Neural progenitor cell (in vitro differentiated cells): ENCODE measurements at regions not wholly inside any gene's neighbourhood (a gene's known extent, or its start where the extent isn't known, plus 50 kb on each side); places are given as distances from the start of the nearest gene placed in this dataset.
A peak's percentile ranks its signal among the peaks of the same experiment; 100 is the strongest.

Experiments used
- DNase-seq: peaks from one replicate; pipeline ENCODE4 v3.0.0-alpha.2; 2016; ENCODE audit warnings: low spot score
- H2AFZ ChIP-seq: fragments of 200-600 bp; sonication (generic); replicated peaks from 2 replicates; pipeline ENCODE4 v1.6.1; 2016; ENCODE audit warnings: antibody characterized with exemption
- H3F3A ChIP-seq: fragments of 200-600 bp; sonication (generic); 2 replicates; pipeline ENCODE4 v1.6.1; 2016; ENCODE audit warnings: antibody characterized with exemption, low read depth
- H3K27ac ChIP-seq: fragments of 200-600 bp; sonication (generic); 2 replicates; pipeline ENCODE4 v1.5.1; 2016; ENCODE audit warnings: mild to moderate bottlenecking
- H3K27me3 ChIP-seq: fragments of 200-600 bp; sonication (generic); 2 replicates; pipeline ENCODE4 v1.6.1; 2016; ENCODE audit warnings: mild to moderate bottlenecking, moderate library complexity
- H3K36me3 ChIP-seq: fragments of 200-600 bp; sonication (generic); 2 replicates; pipeline ENCODE4 v1.5.1; 2016
- H3K4me1 ChIP-seq: fragments of 200-600 bp; sonication (generic); 2 replicates; pipeline ENCODE4 v1.6.1; 2016; ENCODE audit warnings: mixed run types
- H3K4me2 ChIP-seq: fragments of 200-600 bp; sonication (generic); 2 replicates; pipeline ENCODE4 v1.6.1; 2016
- H3K4me3 ChIP-seq: fragments of 200-600 bp; sonication (generic); 2 replicates; pipeline ENCODE4 v1.5.1; 2016
- H3K79me2 ChIP-seq: fragments of 200-600 bp; sonication (generic); 2 replicates; pipeline ENCODE4 v1.6.1; 2016; ENCODE audit warnings: low read depth
- H3K9ac ChIP-seq: fragments of 200-600 bp; sonication (generic); 2 replicates; pipeline ENCODE4 v1.6.1; 2016
- H3K9me3 ChIP-seq: fragments of 200-600 bp; sonication (generic); 2 replicates; pipeline ENCODE4 v1.5.1; 2016; ENCODE audit warnings: low read depth
- H4K20me1 ChIP-seq: fragments of 200-600 bp; sonication (generic); 2 replicates; pipeline ENCODE4 v1.6.1; 2016; ENCODE audit warnings: low read depth
- H3K27ac Mint-ChIP-seq: 3 replicates; pipeline ENCODE4 v1.8.0; 2021; ENCODE audit warnings: mixed read lengths
- H3K27me3 Mint-ChIP-seq: 2 replicates; pipeline ENCODE4 v1.8.0; 2022; ENCODE audit warnings: low read depth, mild to moderate bottlenecking, inconsistent platforms, moderate library complexity, mixed read lengths; ENCODE audit not compliant: insufficient read depth
- H3K36me3 Mint-ChIP-seq: 3 replicates; pipeline ENCODE4 v1.8.0; 2021; ENCODE audit warnings: mixed read lengths
- H3K4me1 Mint-ChIP-seq: 3 replicates; pipeline ENCODE4 v1.8.0; 2021; ENCODE audit warnings: mixed read lengths
- H3K4me3 Mint-ChIP-seq: 3 replicates; pipeline ENCODE4 v1.8.0; 2021; ENCODE audit warnings: mild to moderate bottlenecking, moderate library complexity, mixed read lengths
- H3K9me3 Mint-ChIP-seq: 3 replicates; pipeline ENCODE4 v1.8.0; 2020; ENCODE audit warnings: mixed read lengths
- CTCF ChIP-seq: fragments of 200-600 bp; sonication (generic); IDR thresholded peaks from 2 replicates; pipeline ENCODE4 v1.5.1; 2017; ENCODE audit warnings: antibody characterized with exemption, mild to moderate bottlenecking
- EZH2 ChIP-seq: fragments of 200-600 bp; sonication (generic); IDR thresholded peaks from 2 replicates; pipeline ENCODE4 v1.6.1; 2017; ENCODE audit warnings: antibody characterized with exemption, mild to moderate bottlenecking, moderate library complexity
- EZH2phosphoT487 ChIP-seq: fragments of 200-600 bp; sonication (generic); IDR thresholded peaks from 2 replicates; pipeline ENCODE4 v1.6.1; 2017; ENCODE audit warnings: antibody characterized with exemption

- Histone ChIP-seq H3K27me3 (no peaks in the 10 kb centered on the region), H3K9me3 (no peaks in the 10 kb centered on the region), H3K27ac (no peak overlapping the region), H3K4me2 (no peak overlapping the region), H3K36me3 (no peaks in the 10 kb centered on the region), H3F3A (peaks cover 20% of the 10 kb centered on the region), H2AFZ (no peak overlapping the region), H3K4me1 (peaks cover 39% of the 10 kb centered on the region), H4K20me1 (no peaks in the 10 kb centered on the region), H3K79me2 (no peaks in the 10 kb centered on the region), H3K4me3 (no peak overlapping the region), H3K9ac (no peak overlapping the region)
- Mint-ChIP-seq H3K4me3 (no peak overlapping the region), H3K27me3 (peaks cover under 1% of the 10 kb centered on the region), H3K4me1 (peaks cover 9% of the 10 kb centered on the region), H3K27ac (no peak overlapping the region), H3K36me3 (no peaks in the 10 kb centered on the region), H3K9me3 (no peaks in the 10 kb centered on the region)
- TF ChIP-seq EZH2phosphoT487 (no peak), CTCF (no peak), EZH2 (no peak)
- DNase-seq: no peak
These were observed 131.7 kb upstream of the ELL2 start for GRCh38 chr5:96093340-96093739.

DNA sequence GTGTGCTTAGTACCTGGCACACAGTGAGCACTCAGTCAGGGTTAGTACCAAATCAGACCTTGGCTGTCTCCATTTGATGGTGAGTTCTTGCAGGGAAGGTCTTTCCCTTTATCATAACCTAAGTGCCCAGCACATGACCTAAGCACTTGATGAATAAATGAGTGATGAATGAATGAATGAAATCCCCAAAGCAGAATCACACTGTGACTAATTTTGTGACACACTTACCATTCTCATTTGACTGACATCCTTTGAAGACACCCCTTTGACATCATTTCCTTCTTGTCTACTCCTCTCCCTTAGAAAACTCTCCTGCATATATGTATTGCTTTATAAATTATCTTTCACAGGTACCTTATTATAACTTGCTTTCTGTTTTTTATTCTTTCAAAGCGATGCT lies 130.2 kb upstream of the ELL2 start:
- Mint-ChIP-seq H3K27ac (no peak overlapping the region), H3K4me1 (peaks cover 17% of the 10 kb centered on the region), H3K9me3 (no peaks in the 10 kb centered on the region), H3K27me3 (peaks cover 2% of the 10 kb centered on the region), H3K4me3 (no peak overlapping the region), H3K36me3 (no peaks in the 10 kb centered on the region)
- peaks cover 17% of the 10 kb centered on the region for H3F3A ChIP-seq
- H3K4me3 ChIP-seq: no peak overlapping the region
- H3K27ac ChIP-seq: no peak overlapping the region
- H3K4me2 ChIP-seq: no peak overlapping the region
- H3K9ac ChIP-seq: no peak overlapping the region
- TF ChIP-seq EZH2phosphoT487: no peak
- no peak for TF ChIP-seq EZH2
- no peak for TF ChIP-seq CTCF
- H2AFZ ChIP-seq: no peak overlapping the region
- DNase-seq: no peak
- no peaks in the 10 kb centered on the region for H3K9me3 ChIP-seq
- H3K4me1 ChIP-seq: peaks cover 42% of the 10 kb centered on the region
- H3K79me2 ChIP-seq: no peaks in the 10 kb centered on the region
- no peaks in the 10 kb centered on the region for H4K20me1 ChIP-seq
- no peaks in the 10 kb centered on the region for H3K36me3 ChIP-seq
- H3K27me3 ChIP-seq: no peaks in the 10 kb centered on the region

GRCh38 chr5:96090215-96090614 lies 128.6 kb upstream of the ELL2 start:
- Mint-ChIP-seq H3K4me3 (no peak overlapping the region), H3K9me3 (no peaks in the 10 kb centered on the region), H3K27me3 (peaks cover 2% of the 10 kb centered on the region), H3K4me1 (peaks cover 17% of the 10 kb centered on the region), H3K27ac (no peak overlapping the region), H3K36me3 (no peaks in the 10 kb centered on the region)
- Histone ChIP-seq H3K9me3 (no peaks in the 10 kb centered on the region), H3K79me2 (no peaks in the 10 kb centered on the region), H3K9ac (no peak overlapping the region), H3K27me3 (no peaks in the 10 kb centered on the region), H3K36me3 (no peaks in the 10 kb centered on the region), H3K4me2 (peak overlapping the region; percentile 46), H3K4me3 (no peak overlapping the region), H3K27ac (no peak overlapping the region), H2AFZ (peak overlapping the region; percentile 77), H3F3A (peaks cover 4% of the 10 kb centered on the region), H3K4me1 (peaks cover 29% of the 10 kb centered on the region), H4K20me1 (no peaks in the 10 kb centered on the region)
- DNase-seq: no peak
- TF ChIP-seq EZH2: no peak
- no peak for TF ChIP-seq CTCF
- no peak for TF ChIP-seq EZH2phosphoT487
